ENCODE measurements at regions not wholly inside any gene's neighbourhood (a gene's known extent, or its start where the extent isn't known, plus 50 kb on each side); places are given as distances from the start of the nearest gene placed in this dataset.

- ATAC-seq (ENCODE audit: low read depth) (peak; percentile 55), DNase-seq (peak; percentile 76)
- intact Hi-C loops (cut with micrococcal nuclease): loop anchor here (2.0 to 5.0 kb wide), 3 partner anchors 34 to 840 kb away; no protein-coding TSS in a partner anchor
- Histone ChIP-seq H3K9ac (ENCODE audit: low read length) (no peak overlapping the region), H3K27ac (ENCODE audit: low read length in 2 of 2) (peak overlapping the region; percentile 82 to 89), H3K4me1 (ENCODE audit: control insufficient read depth in 2 of 2, insufficient read depth in 2 of 2, low read length in 2 of 2) (peaks cover 74 to 90% of the 10 kb centered on the region in 2 donors), H3K4me2 (replicated peaks; ENCODE audit: low read depth, low read length, poor library complexity, severe bottlenecking) (peak overlapping the region; percentile 63), H3K9me3 (ENCODE audit: control extremely low read depth in 1 of 3, control insufficient read depth in 2 of 3, insufficient read depth in 1 of 3, low read length in 2 of 3) (no peaks in the 10 kb centered on the region), H3K79me2 (ENCODE audit: control insufficient read depth, insufficient read depth, low read length) (peaks cover 7% of the 10 kb centered on the region), H4K20me1 (ENCODE audit: control insufficient read depth, insufficient read depth, low read length, poor library complexity, severe bottlenecking) (no peaks in the 10 kb centered on the region), H3K27me3 (replicated peaks in 1 of 4; ENCODE audit: control extremely low read depth in 1 of 4, control insufficient read depth in 3 of 4, insufficient read depth in 4 of 4, low read length in 3 of 4) (no peaks in the 10 kb centered on the region), H2AFZ (ENCODE audit: insufficient read depth, low read depth, low read length, poor library complexity, severe bottlenecking) (no peak overlapping the region), H3K4me3 (ENCODE audit: control extremely low read depth in 1 of 5, extremely low read depth in 1 of 5, insufficient read depth in 1 of 5, low read depth in 2 of 5, low read length in 4 of 5) (no peak overlapping the region), H3K36me3 (replicated peaks in 1 of 2; ENCODE audit: control extremely low read depth in 1 of 2, control insufficient read depth in 1 of 2, extremely low read depth in 1 of 2, insufficient read depth in 2 of 2, low read length in 1 of 2) (no peaks in the 10 kb centered on the region)
- no peak for TF ChIP-seq EZH2 (IDR thresholded peaks at IDR 0.05; ENCODE audit: borderline replicate concordance, insufficient read depth, low read depth, low read length, poor library complexity, severe bottlenecking)
- peak; percentile 12 for TF ChIP-seq CTCF (IDR thresholded peaks at IDR 0.05)
- CTCF ChIA-PET: interaction anchor here (0.7 to 9.0 kb wide), 10 partner anchors 8 to 181 kb away, joined by 3 to 320 read pairs (median 21); partner anchors contain the start of gene RUNX3
- POLR2A ChIA-PET: interaction anchor here (1.0 to 2.6 kb wide), 7 partner anchors 8 to 107 kb away, joined by 3 to 34 read pairs (median 5); partner anchors contain the start of gene RUNX3
- 60% methylated on average over 4 of the region's 6 CpGs for WGBS (ENCODE audit: insufficient coverage)
- H3K27me3 Mint-ChIP-seq: no peaks in the 10 kb centered on the region
- H3K27ac Mint-ChIP-seq: peak overlapping the region; percentile 98
- peak overlapping the region; percentile 89 for H3K4me3 Mint-ChIP-seq
- H3K4me1 Mint-ChIP-seq: peaks cover 80% of the 10 kb centered on the region
- H3K9me3 Mint-ChIP-seq (ENCODE audit: insufficient read depth): no peaks in the 10 kb centered on the region
These were observed 100.9 kb upstream of the RUNX3 start for GRCh38 chr1:25030674-25031589.
